Islet of Langerhans (tissue), 1 donor: ENCODE measurements at regions not wholly inside any gene's neighbourhood (a gene's known extent, or its start where the extent isn't known, plus 50 kb on each side); places are given as distances from the start of the nearest gene placed in this dataset.

Experiments used
- FAIRE-seq: peaks from one replicate; lab custom pipeline; 2011; peaks lifted over from hg19 to GRCh38; lab: Jason Lieb, UNC

- FAIRE-seq = no peak
Measured at GRCh38 chr5:118778941-118779340, 209.4 kb downstream of the DTWD2 start.

GRCh38 chr5:118777189-118777736 is 211.1 kb downstream of the DTWD2 start:
- FAIRE-seq = no peak

- FAIRE-seq = no peak
Measured at GRCh38 chr5:118776755-118777154, 211.6 kb downstream of the DTWD2 start.

GRCh38 chr5:118775790-118776499 is 212.4 kb downstream of the DTWD2 start:
- FAIRE-seq = no peak

- no peak for FAIRE-seq
Measured at GRCh38 chr5:118768607-118769175, 219.7 kb downstream of the DTWD2 start.

- FAIRE-seq = no peak
Measured at GRCh38 chr5:118762291-118762690, 226.1 kb downstream of the DTWD2 start.

- FAIRE-seq = no peak
Measured at GRCh38 chr5:118761814-118762213, 226.5 kb downstream of the DTWD2 start.

- FAIRE-seq = no peak
Measured at GRCh38 chr5:118752969-118753368, 235.4 kb downstream of the DTWD2 start.

GRCh38 chr5:118736396-118736795 is 252.0 kb downstream of the DTWD2 start:
- FAIRE-seq = no peak

- FAIRE-seq = no peak
Measured at GRCh38 chr5:118733394-118733793, 255.0 kb downstream of the DTWD2 start.

GRCh38 chr5:118728191-118728590 is 260.2 kb downstream of the DTWD2 start:
- FAIRE-seq = no peak

- no peak for FAIRE-seq
Measured at GRCh38 chr5:118726891-118727290, 261.5 kb downstream of the DTWD2 start.

- no peak for FAIRE-seq
Measured at GRCh38 chr5:118723021-118723338, 265.4 kb downstream of the DTWD2 start.

- no peak for FAIRE-seq
Measured at GRCh38 chr5:118722122-118723020, 266.0 kb downstream of the DTWD2 start.

GRCh38 chr5:118711727-118712126 is 276.6 kb downstream of the DTWD2 start:
- FAIRE-seq = no peak

GRCh38 chr5:118705959-118706667 is 282.2 kb downstream of the DTWD2 start:
- FAIRE-seq = no peak

- FAIRE-seq = no peak
Measured at GRCh38 chr5:118703241-118703640, 285.1 kb downstream of the DTWD2 start.

GRCh38 chr5:118701791-118702190 is 286.6 kb downstream of the DTWD2 start:
- no peak for FAIRE-seq

GRCh38 chr5:118700510-118700909 is 287.8 kb downstream of the DTWD2 start:
- FAIRE-seq = no peak

GRCh38 chr5:118698774-118699173 is 289.6 kb downstream of the DTWD2 start:
- no peak for FAIRE-seq

GRCh38 chr5:118696076-118696475 is 292.3 kb downstream of the DTWD2 start:
- FAIRE-seq = no peak

- no peak for FAIRE-seq
Measured at GRCh38 chr5:118692811-118693342, 295.5 kb downstream of the DTWD2 start.
